ENCODE measurements at regions not wholly inside any gene's neighbourhood (a gene's known extent, or its start where the extent isn't known, plus 50 kb on each side); places are given as distances from the start of the nearest gene placed in this dataset.

DNA sequence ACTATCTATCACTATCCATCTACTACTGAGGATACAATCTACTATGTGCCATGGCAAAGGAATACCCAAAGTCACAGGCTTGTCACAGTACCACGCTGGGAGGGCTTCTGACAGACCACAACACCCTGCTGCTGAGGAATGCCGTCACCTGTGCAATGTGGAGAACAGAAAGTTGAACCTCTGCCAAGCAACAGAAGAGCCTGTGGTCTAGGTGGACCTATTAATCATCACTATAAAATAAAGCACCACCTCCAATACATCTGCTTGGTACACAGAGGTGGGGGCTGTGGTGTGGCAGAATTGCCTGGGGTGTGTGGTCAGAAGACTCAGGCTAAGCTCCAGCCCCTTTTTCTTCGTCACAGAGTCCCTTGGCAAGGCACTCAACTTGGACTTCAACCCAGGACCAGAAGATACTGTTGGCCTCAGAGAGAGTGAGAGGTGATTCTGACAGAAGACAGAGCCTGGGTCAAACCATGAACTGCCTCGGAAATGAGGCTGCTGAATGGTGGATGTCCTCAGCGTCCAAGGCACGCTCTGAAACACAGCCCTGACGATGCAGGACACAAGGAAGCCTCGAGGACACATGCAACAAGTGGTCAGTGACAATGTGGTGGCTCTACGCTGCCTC is 189.4 kb upstream of the CHRNA7 start:
- Histone ChIP-seq H3K27me3 (ENCODE audit: control insufficient read depth, insufficient read depth) (no peaks in the 10 kb centered on the region), H3K4me3 (ENCODE audit: low read length) (no peak overlapping the region), H3K4me1 (ENCODE audit: control insufficient read depth, insufficient read depth, low read length) (peaks cover 4% of the 10 kb centered on the region), H3K27ac (ENCODE audit: low read length) (peak overlapping the region; percentile 55), H3K9me3 (ENCODE audit: control insufficient read depth, low read length) (no peaks in the 10 kb centered on the region)
- intact Hi-C loops (cut with DNase I): no loop called here
- peak; percentile 86 for ATAC-seq
- WGBS: 45% methylated on average over 9 of the region's 9 CpGs
- DNase-seq: peak; percentile 17 to 65 (median 55)

DNA sequence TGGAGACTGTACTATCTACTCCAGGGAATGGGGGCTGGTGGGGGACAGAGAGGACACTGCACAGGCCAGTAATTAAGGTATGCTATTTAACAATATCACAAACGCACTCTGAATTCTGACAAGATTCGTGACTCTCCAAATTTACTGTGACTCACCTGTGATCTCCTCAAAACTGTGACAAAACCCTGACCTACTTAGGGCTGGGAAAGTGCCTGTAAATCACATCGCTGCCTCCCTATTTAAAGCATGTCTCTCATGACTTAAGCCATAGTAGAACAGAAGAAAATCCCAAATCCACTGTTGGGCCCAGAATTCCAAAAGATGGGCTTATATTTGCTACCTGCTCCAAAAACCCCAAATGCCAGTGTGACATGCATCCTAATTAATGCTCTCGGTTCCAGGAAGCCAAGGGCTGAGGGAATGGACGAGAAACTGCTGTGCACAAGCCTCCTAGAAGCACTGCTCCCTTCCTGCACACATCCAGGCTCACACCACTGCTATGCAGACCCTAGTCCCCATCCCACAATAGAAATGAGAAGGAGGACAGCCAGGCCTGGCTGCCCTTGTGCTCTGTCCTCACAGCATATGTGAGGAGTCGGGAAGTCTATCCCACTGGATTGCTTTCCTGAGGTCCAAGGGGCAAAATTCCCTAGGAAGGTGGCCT is 187.7 kb upstream of the CHRNA7 start:
- DNase-seq (no peak), ATAC-seq (no peak)
- Histone ChIP-seq H3K27ac (ENCODE audit: low read length) (peak overlapping the region; percentile 3), H3K4me3 (ENCODE audit: low read length) (no peak overlapping the region), H3K9me3 (ENCODE audit: control insufficient read depth, low read length) (no peaks in the 10 kb centered on the region), H3K27me3 (ENCODE audit: control insufficient read depth, insufficient read depth) (no peaks in the 10 kb centered on the region), H3K4me1 (ENCODE audit: control insufficient read depth, insufficient read depth, low read length) (peaks cover 4% of the 10 kb centered on the region)
- intact Hi-C loops (cut with DNase I): no loop called here
- WGBS: 65% methylated on average over 6 of the region's 6 CpGs

DNA sequence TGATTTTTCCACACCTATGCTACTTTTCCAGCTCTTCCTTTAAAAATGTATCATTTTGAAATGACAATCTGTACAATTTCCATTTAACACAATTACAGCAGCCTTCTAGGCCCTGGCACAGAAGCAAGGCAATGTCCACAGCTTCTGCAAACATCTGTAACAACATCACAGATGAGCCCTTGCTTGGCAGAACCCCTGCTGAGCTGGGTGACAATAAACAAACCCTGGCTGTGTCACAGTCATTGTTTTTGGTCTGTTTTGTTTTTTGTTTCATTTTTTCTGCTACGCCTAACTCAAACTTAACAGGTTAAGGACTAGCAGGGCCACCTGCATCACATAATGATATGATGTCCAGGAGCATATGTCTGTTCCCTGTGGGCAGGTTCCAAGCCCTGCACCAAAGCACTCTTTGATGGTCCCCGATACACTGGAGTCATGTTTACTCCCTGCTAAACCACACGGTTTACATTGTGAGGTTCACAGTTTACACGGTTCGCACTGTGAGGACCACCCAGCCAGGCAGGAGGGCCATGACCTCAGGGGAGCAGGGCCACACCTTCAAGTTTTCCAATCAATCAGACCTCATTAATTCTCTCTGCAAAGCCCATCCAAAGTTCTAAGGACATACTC is 186.8 kb upstream of the CHRNA7 start:
- DNase-seq: no peak
- H3K27me3 ChIP-seq (ENCODE audit: control insufficient read depth, insufficient read depth): no peaks in the 10 kb centered on the region
- no peak overlapping the region for H3K4me3 ChIP-seq (ENCODE audit: low read length)
- intact Hi-C loops (cut with DNase I): no loop called here
- H3K9me3 ChIP-seq (ENCODE audit: control insufficient read depth, low read length): no peaks in the 10 kb centered on the region
- WGBS: 62% methylated on average over 5 of the region's 5 CpGs
- no peak overlapping the region for H3K27ac ChIP-seq (ENCODE audit: low read length)
- no peak for ATAC-seq
- H3K4me1 ChIP-seq (ENCODE audit: control insufficient read depth, insufficient read depth, low read length): peaks cover 4% of the 10 kb centered on the region

DNA sequence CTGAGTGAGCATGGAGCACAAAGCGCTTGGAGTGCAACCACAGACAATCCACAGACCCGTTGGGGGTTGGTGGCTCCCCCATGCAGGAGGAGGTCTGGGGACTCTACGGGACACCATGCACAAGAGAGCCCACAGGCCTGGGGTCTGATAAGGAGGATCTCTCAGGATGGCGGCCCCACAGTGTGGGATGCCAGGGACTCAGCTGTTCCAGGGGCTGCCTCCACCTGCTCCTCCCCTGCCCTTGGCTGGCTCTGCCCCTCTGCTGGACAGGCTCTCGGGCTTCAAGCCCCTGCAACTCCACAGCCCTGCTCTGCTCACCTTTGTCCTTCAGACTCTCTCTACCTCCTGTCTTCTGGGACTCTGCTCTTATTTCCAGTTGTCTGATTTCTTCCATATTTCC is 184.5 kb upstream of the CHRNA7 start:
- 84% methylated on average over 5 of the region's 5 CpGs for WGBS

DNA sequence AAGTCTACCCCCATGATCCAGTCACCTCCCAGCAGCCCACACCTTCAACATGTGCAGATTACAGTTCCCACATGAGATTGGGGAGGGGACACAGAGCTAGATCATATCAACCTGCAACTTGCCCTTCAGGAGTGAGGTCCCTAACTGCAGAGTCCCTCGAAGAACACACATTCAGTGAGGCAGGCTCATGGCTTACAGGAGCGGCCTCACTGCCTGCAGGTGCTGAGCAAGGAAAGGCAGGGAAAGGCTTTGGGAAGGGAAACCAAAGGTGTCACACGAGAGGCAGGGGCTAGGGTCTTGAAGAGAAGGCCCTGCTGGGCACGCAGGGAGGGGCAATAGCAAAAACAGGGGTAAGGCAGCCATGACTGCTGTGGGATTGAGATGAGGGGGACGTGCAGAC is 182.4 kb upstream of the CHRNA7 start:
- WGBS: 77% methylated on average over 5 of the region's 5 CpGs
- no peak for DNase-seq
- intact Hi-C loops (cut with DNase I): no loop called here
- H3K27me3 ChIP-seq (ENCODE audit: control insufficient read depth, insufficient read depth): no peaks in the 10 kb centered on the region
- H3K9me3 ChIP-seq (ENCODE audit: control insufficient read depth, low read length): no peaks in the 10 kb centered on the region
- ATAC-seq: no peak
- no peak overlapping the region for H3K4me3 ChIP-seq (ENCODE audit: low read length)
- peaks cover under 1% of the 10 kb centered on the region for H3K4me1 ChIP-seq (ENCODE audit: control insufficient read depth, insufficient read depth, low read length)
- no peak overlapping the region for H3K27ac ChIP-seq (ENCODE audit: low read length)

More for the DNA sequence above, 184.5 kb upstream of the CHRNA7 start:
- ATAC-seq (no peak), DNase-seq (peak in 1 of 3 donors; percentile 35)
- H3K4me3 ChIP-seq (ENCODE audit: low read length): no peak overlapping the region
- no peaks in the 10 kb centered on the region for H3K27me3 ChIP-seq (ENCODE audit: control insufficient read depth, insufficient read depth)
- H3K9me3 ChIP-seq (ENCODE audit: control insufficient read depth, low read length): no peaks in the 10 kb centered on the region
- intact Hi-C loops (cut with DNase I): no loop called here
- H3K27ac ChIP-seq (ENCODE audit: low read length): no peak overlapping the region
- H3K4me1 ChIP-seq (ENCODE audit: control insufficient read depth, insufficient read depth, low read length): peaks cover 4% of the 10 kb centered on the region

DNA sequence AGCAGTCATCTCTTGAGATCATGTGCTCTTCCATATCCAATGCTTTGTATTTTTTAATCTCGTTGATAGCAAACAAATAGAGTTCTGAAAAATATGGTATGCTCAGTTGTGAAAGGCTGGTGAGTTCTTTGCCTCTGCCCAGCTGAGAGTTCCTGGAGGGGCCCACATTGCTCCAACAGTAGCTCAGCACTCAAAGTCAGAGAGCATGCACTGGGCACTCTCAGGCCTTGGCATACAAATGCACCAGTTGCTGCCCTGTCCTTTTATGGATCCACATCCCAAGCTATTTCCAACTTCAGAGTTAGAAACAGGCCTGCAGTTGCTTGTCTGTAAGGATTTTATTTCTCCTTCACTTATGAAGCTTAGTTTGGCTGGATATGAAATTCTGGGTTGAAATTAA is 181.7 kb upstream of the CHRNA7 start:
- DNase-seq (no peak), ATAC-seq (no peak)
- Histone ChIP-seq H3K9me3 (ENCODE audit: control insufficient read depth, low read length) (no peaks in the 10 kb centered on the region), H3K4me1 (ENCODE audit: control insufficient read depth, insufficient read depth, low read length) (no peaks in the 10 kb centered on the region), H3K4me3 (ENCODE audit: low read length) (no peak overlapping the region), H3K27me3 (ENCODE audit: control insufficient read depth, insufficient read depth) (no peaks in the 10 kb centered on the region), H3K27ac (ENCODE audit: low read length) (no peak overlapping the region)
- 78% methylated on average over 1 of the region's 1 CpG for WGBS
- intact Hi-C loops (cut with DNase I): no loop called here

DNA sequence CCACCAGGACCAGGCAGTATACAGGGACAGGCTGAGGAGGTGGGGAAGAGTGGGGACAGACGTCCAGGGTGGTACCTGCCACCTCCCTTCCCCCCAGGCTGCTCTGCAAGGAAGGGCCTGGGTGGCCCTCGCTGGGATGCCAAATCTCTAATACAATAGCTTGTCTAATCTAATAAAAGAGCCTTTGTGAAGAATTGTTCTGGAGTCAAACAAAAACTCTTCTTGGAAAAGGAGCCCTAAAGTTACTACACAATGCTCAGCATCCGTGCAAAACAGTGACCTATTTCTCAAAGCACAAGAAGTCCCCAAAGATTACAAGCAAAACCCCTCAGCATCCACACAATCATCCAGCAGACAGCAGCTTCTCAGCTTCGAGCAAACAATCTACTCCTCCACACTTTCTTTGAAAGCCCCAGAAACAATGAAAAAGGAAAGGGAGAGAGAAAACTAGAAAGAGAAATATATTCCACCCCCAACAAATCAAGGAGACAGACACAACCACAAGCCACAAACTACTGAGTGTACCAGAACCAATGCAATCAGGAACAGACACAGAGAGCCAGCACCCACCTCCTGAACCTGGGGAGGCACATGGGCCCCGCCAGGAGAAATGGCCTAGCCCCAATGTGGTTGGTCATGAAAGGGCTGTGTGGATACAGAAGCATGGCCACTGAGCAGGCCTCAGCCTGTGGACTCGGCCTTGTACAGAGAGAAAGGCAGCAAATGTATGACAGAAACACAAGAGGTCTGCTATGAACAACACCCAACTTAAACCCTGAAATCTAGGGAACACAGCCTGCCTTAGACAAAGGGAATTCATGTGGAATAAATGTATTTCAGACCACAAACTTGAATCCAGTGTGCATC is 177.1 kb upstream of the CHRNA7 start:
- H3K4me3 ChIP-seq (ENCODE audit: low read length): no peak overlapping the region
- DNase-seq: no peak
- no peaks in the 10 kb centered on the region for H3K9me3 ChIP-seq (ENCODE audit: control insufficient read depth, low read length)
- no peak overlapping the region for H3K27ac ChIP-seq (ENCODE audit: low read length)
- intact Hi-C loops (cut with DNase I): no loop called here
- H3K27me3 ChIP-seq (ENCODE audit: control insufficient read depth, insufficient read depth): no peaks in the 10 kb centered on the region
- no peak for ATAC-seq
- H3K4me1 ChIP-seq (ENCODE audit: control insufficient read depth, insufficient read depth, low read length): no peaks in the 10 kb centered on the region
- 62% methylated on average over 6 of the region's 6 CpGs for WGBS

DNA sequence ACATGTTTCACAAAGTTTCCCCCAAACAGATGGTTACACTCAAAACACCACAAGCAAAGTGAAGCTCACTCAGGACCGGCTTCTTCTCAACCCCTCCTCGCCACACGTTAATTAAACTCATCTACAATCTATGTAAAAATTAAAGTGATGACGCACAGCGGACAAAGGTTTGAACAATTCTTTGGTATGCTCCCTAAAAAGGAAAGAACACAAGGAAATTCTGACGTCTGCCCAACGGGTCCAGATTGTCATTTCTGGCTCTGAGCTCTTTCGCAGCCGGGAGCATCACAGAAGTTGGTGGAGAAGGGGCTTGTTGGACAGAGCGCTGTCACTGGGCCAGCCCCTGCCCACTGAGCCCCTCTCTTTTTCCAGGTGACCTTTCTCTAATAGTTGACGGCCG is 173.7 kb upstream of the CHRNA7 start:
- Histone ChIP-seq H3K27ac (ENCODE audit: low read length) (no peak overlapping the region), H3K27me3 (ENCODE audit: control insufficient read depth, insufficient read depth) (no peaks in the 10 kb centered on the region), H3K4me1 (ENCODE audit: control insufficient read depth, insufficient read depth, low read length) (no peaks in the 10 kb centered on the region), H3K9me3 (ENCODE audit: control insufficient read depth, low read length) (no peaks in the 10 kb centered on the region), H3K4me3 (ENCODE audit: low read length) (no peak overlapping the region)
- 81% methylated on average over 12 of the region's 12 CpGs for WGBS
- DNase-seq: no peak
- ATAC-seq: no peak
- intact Hi-C loops (cut with DNase I): no loop called here

DNA sequence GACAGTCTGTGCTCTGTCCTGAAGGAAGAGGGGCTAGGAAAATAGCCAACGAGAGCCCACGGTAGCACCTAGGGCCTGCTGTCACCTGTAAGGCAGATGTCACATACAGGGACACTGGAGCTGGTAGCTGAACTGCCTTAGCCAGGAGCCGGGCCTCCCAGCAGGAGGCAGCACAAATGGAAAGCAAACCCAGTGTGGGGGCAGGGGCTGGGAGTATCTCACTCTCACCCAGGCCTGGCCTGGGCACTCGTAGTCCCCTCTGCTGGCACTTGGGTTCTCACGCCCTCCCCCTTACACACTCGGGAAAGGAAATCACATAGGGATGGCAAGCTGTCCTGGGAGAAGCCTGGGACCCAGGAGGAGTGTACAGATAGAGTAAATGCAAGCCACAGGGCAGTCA is 173.1 kb upstream of the CHRNA7 start:
- 51% methylated on average over 6 of the region's 6 CpGs for WGBS
- DNase-seq (peak in 1 of 3 donors; percentile 21), ATAC-seq (no peak)
- Histone ChIP-seq H3K27me3 (ENCODE audit: control insufficient read depth, insufficient read depth) (no peaks in the 10 kb centered on the region), H3K27ac (ENCODE audit: low read length) (no peak overlapping the region), H3K4me1 (ENCODE audit: control insufficient read depth, insufficient read depth, low read length) (no peaks in the 10 kb centered on the region), H3K9me3 (ENCODE audit: control insufficient read depth, low read length) (no peaks in the 10 kb centered on the region), H3K4me3 (ENCODE audit: low read length) (no peak overlapping the region)
- intact Hi-C loops (cut with DNase I): no loop called here

DNA sequence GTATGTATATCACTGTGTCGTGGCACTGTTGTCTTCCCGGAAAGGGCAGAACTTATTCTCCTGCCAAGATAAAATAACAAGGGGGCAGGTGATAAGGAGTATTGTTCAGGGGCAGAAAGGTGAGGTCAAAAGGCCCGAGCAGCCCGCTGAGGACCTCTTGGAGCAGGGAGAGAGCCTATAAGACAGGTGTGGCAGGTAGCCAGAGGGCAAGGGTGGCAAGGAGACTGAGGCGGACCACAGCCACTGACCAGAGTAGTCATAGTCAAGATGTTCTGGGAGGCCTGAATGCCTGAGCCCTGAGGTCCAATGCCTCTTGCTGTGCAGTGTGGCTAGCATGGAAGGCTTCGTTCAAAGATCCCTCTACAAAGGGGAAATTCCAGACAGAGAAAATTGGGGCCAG is 172.3 kb upstream of the CHRNA7 start:
- H3K27ac ChIP-seq (ENCODE audit: low read length): no peak overlapping the region
- DNase-seq (no peak), ATAC-seq (no peak)
- no peaks in the 10 kb centered on the region for H3K4me1 ChIP-seq (ENCODE audit: control insufficient read depth, insufficient read depth, low read length)
- WGBS: 68% methylated on average over 6 of the region's 6 CpGs
- intact Hi-C loops (cut with DNase I): no loop called here
- H3K27me3 ChIP-seq (ENCODE audit: control insufficient read depth, insufficient read depth): no peaks in the 10 kb centered on the region
- no peaks in the 10 kb centered on the region for H3K9me3 ChIP-seq (ENCODE audit: control insufficient read depth, low read length)
- no peak overlapping the region for H3K4me3 ChIP-seq (ENCODE audit: low read length)

DNA sequence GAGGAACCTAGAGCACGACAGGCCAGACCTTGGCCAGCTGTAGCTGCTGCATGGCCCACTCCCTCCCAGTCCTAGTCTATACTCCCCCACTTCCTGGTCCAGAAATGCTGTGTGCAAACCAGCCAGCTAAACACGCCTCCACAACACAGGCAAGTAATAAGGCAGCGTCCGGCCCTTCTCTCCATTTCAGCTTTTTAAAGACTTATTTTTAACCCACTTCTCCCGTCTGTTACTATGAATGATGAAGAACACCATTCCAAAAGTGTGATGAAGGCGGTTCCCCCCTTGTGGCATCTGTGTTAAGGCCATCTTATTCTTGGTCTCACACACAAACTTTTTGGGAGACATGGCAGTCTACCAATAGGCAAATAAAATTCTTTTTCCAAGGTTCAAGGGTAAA is 164.1 kb upstream of the CHRNA7 start:
- Histone ChIP-seq H3K4me3 (ENCODE audit: low read length) (no peak overlapping the region), H3K9me3 (ENCODE audit: control insufficient read depth, low read length) (no peaks in the 10 kb centered on the region), H3K27ac (ENCODE audit: low read length) (no peak overlapping the region), H3K27me3 (ENCODE audit: control insufficient read depth, insufficient read depth) (no peaks in the 10 kb centered on the region), H3K4me1 (ENCODE audit: control insufficient read depth, insufficient read depth, low read length) (no peaks in the 10 kb centered on the region)
- intact Hi-C loops (cut with DNase I): loop anchor here in 2 of 4 donors (5.0 kb wide), 2 partner anchors 214 to 219 kb away; no protein-coding TSS in a partner anchor
- no peak for ATAC-seq
- WGBS: 48% methylated on average over 6 of the region's 6 CpGs
- peak in 1 of 3 donors; percentile 41 for DNase-seq

Data from right cardiac atrium (tissue), 5 donors.